KMS-11 (cell line): ENCODE measurements at regions not wholly inside any gene's neighbourhood (a gene's known extent, or its start where the extent isn't known, plus 50 kb on each side); places are given as distances from the start of the nearest gene placed in this dataset.

Source experiments
- H2AFZ ChIP-seq: fragments of 200-600 bp; sonication (generic); 2 replicates; pipeline ENCODE4 v1.6.1; 2016; ENCODE audit warnings: antibody characterized with exemption, mixed run types, low read depth
- H3K27ac ChIP-seq: fragments of 200-600 bp; sonication (generic); 2 replicates; pipeline ENCODE4 v1.6.1; 2016; ENCODE audit warnings: mild to moderate bottlenecking, mixed run types
- H3K27me3 ChIP-seq: fragments of 200-600 bp; sonication (generic); 2 replicates; pipeline ENCODE4 v1.6.1; 2017; ENCODE audit warnings: mild to moderate bottlenecking, low read depth, mixed run types, moderate library complexity; ENCODE audit not compliant: insufficient read depth
- H3K36me3 ChIP-seq: fragments of 200-600 bp; sonication (generic); 2 replicates; pipeline ENCODE4 v1.6.1; 2017; ENCODE audit warnings: mild to moderate bottlenecking, mixed run types; ENCODE audit not compliant: insufficient read depth
- H3K4me1 ChIP-seq: fragments of 200-600 bp; sonication (generic); 2 replicates; pipeline ENCODE4 v1.6.1; 2016; ENCODE audit warnings: mild to moderate bottlenecking, low read depth, mixed run types; ENCODE audit not compliant: poor library complexity, severe bottlenecking
- H3K4me2 ChIP-seq: fragments of 200-600 bp; sonication (generic); 2 replicates; pipeline ENCODE4 v1.7.0; 2016; ENCODE audit warnings: mild to moderate bottlenecking, mixed run types
- H3K4me3 ChIP-seq: fragments of 200-600 bp; sonication (generic); IDR thresholded peaks from 2 replicates; pipeline ENCODE4 v1.6.1; 2017; ENCODE audit warnings: low read depth, low read length, mixed read lengths; ENCODE audit not compliant: insufficient read depth
- H3K79me2 ChIP-seq: fragments of 200-600 bp; sonication (generic); 2 replicates; pipeline ENCODE4 v1.6.1; 2016; ENCODE audit warnings: low read depth, mixed run types; ENCODE audit not compliant: insufficient read depth
- H3K9ac ChIP-seq: fragments of 200-600 bp; sonication (generic); 2 replicates; pipeline ENCODE4 v1.6.1; 2016; ENCODE audit warnings: mild to moderate bottlenecking, mixed run types
- H4K20me1 ChIP-seq: fragments of 200-600 bp; sonication (generic); 2 replicates; pipeline ENCODE4 v1.6.1; 2016; ENCODE audit warnings: mild to moderate bottlenecking, mixed run types; ENCODE audit not compliant: insufficient read depth
- TF ChIP-seq, protein P1 (sequence below): fragments of 200-600 bp; sonication (generic); conservative IDR thresholded peaks from 2 replicates; pipeline ENCODE4 v1.6.1; 2017; ENCODE audit warnings: low read depth, mild to moderate bottlenecking, antibody characterized with exemption, low read length, moderate library complexity, mixed read lengths

DNA sequence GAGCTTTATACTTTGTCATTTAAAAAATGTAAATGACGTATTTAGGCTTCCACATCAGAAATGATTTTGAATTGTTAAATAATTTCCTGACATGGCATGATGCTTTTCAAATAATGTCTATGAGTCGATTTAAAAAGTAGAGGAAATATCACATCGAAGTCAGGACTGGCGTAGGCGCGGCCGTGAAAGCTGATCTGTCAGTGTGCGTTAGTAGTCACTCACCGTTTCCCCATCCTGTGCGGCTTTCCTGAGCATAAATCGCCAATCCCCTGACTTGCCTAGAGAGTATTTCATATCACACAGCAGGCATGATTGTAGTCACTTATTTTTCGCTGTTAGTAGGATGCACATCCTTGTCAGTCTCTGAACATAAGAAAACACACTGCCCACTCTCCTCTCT, 843.1 kb downstream of the SOCS6 start:
- no peaks in the 10 kb centered on the region for H3K27me3 ChIP-seq
- H3K4me3 ChIP-seq = no peak overlapping the region
- no peak overlapping the region for H3K4me2 ChIP-seq
- H3K9ac ChIP-seq = no peak overlapping the region
- no peaks in the 10 kb centered on the region for H4K20me1 ChIP-seq
- TF ChIP-seq, protein P1, sequence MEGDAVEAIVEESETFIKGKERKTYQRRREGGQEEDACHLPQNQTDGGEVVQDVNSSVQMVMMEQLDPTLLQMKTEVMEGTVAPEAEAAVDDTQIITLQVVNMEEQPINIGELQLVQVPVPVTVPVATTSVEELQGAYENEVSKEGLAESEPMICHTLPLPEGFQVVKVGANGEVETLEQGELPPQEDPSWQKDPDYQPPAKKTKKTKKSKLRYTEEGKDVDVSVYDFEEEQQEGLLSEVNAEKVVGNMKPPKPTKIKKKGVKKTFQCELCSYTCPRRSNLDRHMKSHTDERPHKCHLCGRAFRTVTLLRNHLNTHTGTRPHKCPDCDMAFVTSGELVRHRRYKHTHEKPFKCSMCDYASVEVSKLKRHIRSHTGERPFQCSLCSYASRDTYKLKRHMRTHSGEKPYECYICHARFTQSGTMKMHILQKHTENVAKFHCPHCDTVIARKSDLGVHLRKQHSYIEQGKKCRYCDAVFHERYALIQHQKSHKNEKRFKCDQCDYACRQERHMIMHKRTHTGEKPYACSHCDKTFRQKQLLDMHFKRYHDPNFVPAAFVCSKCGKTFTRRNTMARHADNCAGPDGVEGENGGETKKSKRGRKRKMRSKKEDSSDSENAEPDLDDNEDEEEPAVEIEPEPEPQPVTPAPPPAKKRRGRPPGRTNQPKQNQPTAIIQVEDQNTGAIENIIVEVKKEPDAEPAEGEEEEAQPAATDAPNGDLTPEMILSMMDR = no peak
- peaks cover 5% of the 10 kb centered on the region for H3K4me1 ChIP-seq
- H3K36me3 ChIP-seq = no peaks in the 10 kb centered on the region
- no peaks in the 10 kb centered on the region for H3K79me2 ChIP-seq
- no peak overlapping the region for H3K27ac ChIP-seq
- H2AFZ ChIP-seq = no peak overlapping the region

DNA sequence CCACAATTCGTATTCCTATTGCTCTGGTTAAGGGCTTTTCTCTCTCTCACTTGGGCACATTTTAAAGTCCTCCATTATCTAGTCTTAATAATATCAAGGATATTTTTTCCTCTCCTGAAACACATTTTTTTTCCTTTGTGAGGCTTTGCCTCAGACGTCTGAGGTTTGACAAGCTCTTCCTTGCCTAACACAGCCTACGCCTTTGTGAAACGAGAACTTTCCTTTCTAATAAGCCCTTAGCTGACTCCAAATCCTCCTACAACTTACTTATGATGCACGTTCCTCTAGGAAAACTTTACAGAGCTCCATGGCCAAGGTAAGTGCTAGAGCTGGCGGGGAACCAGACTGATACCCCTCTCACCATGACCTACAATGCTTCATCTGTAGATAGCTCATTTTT, 841.5 kb downstream of the SOCS6 start:
- H3K4me3 ChIP-seq = no peak overlapping the region
- H3K9ac ChIP-seq = no peak overlapping the region
- H3K36me3 ChIP-seq = no peaks in the 10 kb centered on the region
- TF ChIP-seq, protein P1 = no peak
- no peak overlapping the region for H3K27ac ChIP-seq
- H3K4me2 ChIP-seq = no peak overlapping the region
- H3K27me3 ChIP-seq = no peaks in the 10 kb centered on the region
- no peaks in the 10 kb centered on the region for H3K79me2 ChIP-seq
- no peak overlapping the region for H2AFZ ChIP-seq
- peaks cover 5% of the 10 kb centered on the region for H3K4me1 ChIP-seq
- H4K20me1 ChIP-seq = no peaks in the 10 kb centered on the region

DNA sequence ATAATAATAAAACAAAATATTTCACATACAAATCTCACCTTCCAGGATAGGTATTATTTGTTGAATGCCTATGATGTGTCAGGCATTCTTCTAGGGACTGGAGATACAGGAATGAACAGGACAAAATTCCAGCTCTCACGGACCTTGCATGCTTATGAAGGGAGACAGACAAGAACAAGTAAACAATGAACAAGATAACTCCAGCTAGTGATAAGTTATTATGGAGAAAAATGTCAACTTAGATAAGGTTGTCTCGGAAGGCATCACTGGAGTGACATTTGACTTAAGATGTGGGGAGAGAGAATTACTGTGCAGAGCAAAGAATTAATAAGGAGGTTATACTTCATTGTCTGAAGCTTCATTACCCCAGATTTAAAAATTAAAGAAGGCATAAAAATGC, 836.7 kb downstream of the SOCS6 start:
- H3K79me2 ChIP-seq = no peaks in the 10 kb centered on the region
- no peaks in the 10 kb centered on the region for H3K36me3 ChIP-seq

DNA sequence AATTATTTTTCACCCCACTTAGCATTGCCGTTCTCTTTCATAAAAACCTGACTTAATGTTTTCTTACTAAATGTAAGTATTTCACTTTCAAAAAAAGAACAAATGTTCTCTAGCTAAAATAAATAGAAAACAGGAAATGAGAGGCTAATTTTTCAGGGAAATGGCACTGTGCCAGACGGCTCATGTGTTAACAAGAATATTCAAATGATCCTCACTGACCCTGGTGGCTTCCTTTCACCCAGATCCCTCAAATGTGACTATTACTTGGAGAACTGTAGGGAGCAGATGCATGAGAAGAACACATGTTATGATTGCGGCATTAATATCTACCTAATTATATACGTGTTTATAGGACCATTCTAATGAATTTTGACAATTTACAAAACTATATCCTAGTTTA, 827.7 kb downstream of the SOCS6 start:
- Histone ChIP-seq H3K4me3 (no peak overlapping the region), H4K20me1 (no peaks in the 10 kb centered on the region), H2AFZ (no peak overlapping the region), H3K4me1 (no peaks in the 10 kb centered on the region), H3K79me2 (no peaks in the 10 kb centered on the region), H3K36me3 (no peaks in the 10 kb centered on the region), H3K27ac (no peak overlapping the region), H3K4me2 (no peak overlapping the region), H3K27me3 (no peaks in the 10 kb centered on the region), H3K9ac (no peak overlapping the region)
- TF ChIP-seq, protein P1 = no peak

More for the DNA sequence above, 836.7 kb downstream of the SOCS6 start:
- no peak overlapping the region for H3K9ac ChIP-seq
- H4K20me1 ChIP-seq = no peaks in the 10 kb centered on the region
- H2AFZ ChIP-seq = no peak overlapping the region
- H3K27me3 ChIP-seq = no peaks in the 10 kb centered on the region
- H3K4me1 ChIP-seq = peaks cover 5% of the 10 kb centered on the region
- no peak overlapping the region for H3K4me2 ChIP-seq
- no peak overlapping the region for H3K27ac ChIP-seq
- TF ChIP-seq, protein P1 = no peak
- no peak overlapping the region for H3K4me3 ChIP-seq
